ENCODE measurements at regions not wholly inside any gene's neighbourhood (a gene's known extent, or its start where the extent isn't known, plus 50 kb on each side); places are given as distances from the start of the nearest gene placed in this dataset.

GRCh38 chr20:26167499-26167898 is 470.8 kb upstream of the ZNF337 start:
- Histone ChIP-seq H3K4me3 (ENCODE audit: low read depth in 1 of 3, low read length in 3 of 3) (no peak overlapping the region), H3K36me3 (ENCODE audit: control insufficient read depth in 4 of 4, insufficient read depth in 3 of 4, low read depth in 1 of 4, low read length in 3 of 4) (no peaks in the 10 kb centered on the region), H3K4me1 (ENCODE audit: control insufficient read depth in 4 of 4, insufficient read depth in 4 of 4, low read length in 3 of 4) (no peaks in the 10 kb centered on the region), H3K27me3 (ENCODE audit: control insufficient read depth in 4 of 4, insufficient read depth in 4 of 4, low read length in 3 of 4) (no peaks in the 10 kb centered on the region), H3K27ac (ENCODE audit: low read depth in 1 of 2, low read length in 2 of 2) (no peak overlapping the region), H3K9ac (ENCODE audit: low read depth in 1 of 2, low read length in 2 of 2) (no peak overlapping the region), H3K9me3 (ENCODE audit: control insufficient read depth in 4 of 4, low read length in 3 of 4) (no peaks in the 10 kb centered on the region)
- TF ChIP-seq SP1 (IDR thresholded peaks at IDR 0.05) (no peak), ZBTB33 (IDR thresholded peaks at IDR 0.05) (no peak), CTCF (IDR thresholded peaks at IDR 0.05; ENCODE audit: low read depth, low read length, missing input control) (no peak), TAF1 (conservative IDR thresholded peaks at IDR 0.05) (no peak), RAD21 (IDR thresholded peaks at IDR 0.05) (no peak), HNF4A (conservative IDR thresholded peaks at IDR 0.05) (no peak), NR2F2 (IDR thresholded peaks at IDR 0.05) (no peak), ATF3 (IDR thresholded peaks at IDR 0.05) (no peak), JUND (IDR thresholded peaks at IDR 0.05) (no peak), FOXA1 (IDR thresholded peaks at IDR 0.05) (no peak), EGR1 (IDR thresholded peaks at IDR 0.05; ENCODE audit: low read depth in 2 of 2) (no peak), GABPA (IDR thresholded peaks at IDR 0.05 in 1 of 2, conservative IDR thresholded peaks at IDR 0.05 in 1 of 2) (no peak), REST (IDR thresholded peaks at IDR 0.05) (no peak)
- 66% methylated on average over 2 of the region's 2 CpGs for WGBS
- DNase-seq (ENCODE audit: low spot score): no peak

GRCh38 chr20:26163890-26164289 is 467.2 kb upstream of the ZNF337 start:
- Histone ChIP-seq H3K4me1 (ENCODE audit: control insufficient read depth in 4 of 4, insufficient read depth in 4 of 4, low read length in 3 of 4) (no peaks in the 10 kb centered on the region), H3K9ac (ENCODE audit: low read depth in 1 of 2, low read length in 2 of 2) (no peak overlapping the region), H3K4me3 (ENCODE audit: low read depth in 1 of 3, low read length in 3 of 3) (no peak overlapping the region), H3K27ac (ENCODE audit: low read depth in 1 of 2, low read length in 2 of 2) (no peak overlapping the region), H3K36me3 (ENCODE audit: control insufficient read depth in 4 of 4, insufficient read depth in 3 of 4, low read depth in 1 of 4, low read length in 3 of 4) (no peaks in the 10 kb centered on the region), H3K9me3 (ENCODE audit: control insufficient read depth in 4 of 4, low read length in 3 of 4) (no peaks in the 10 kb centered on the region), H3K27me3 (ENCODE audit: control insufficient read depth in 4 of 4, insufficient read depth in 4 of 4, low read length in 3 of 4) (no peaks in the 10 kb centered on the region)
- WGBS: 63% methylated on average over 2 of the region's 2 CpGs
- DNase-seq (ENCODE audit: low spot score): no peak
- TF ChIP-seq CTCF (IDR thresholded peaks at IDR 0.05; ENCODE audit: low read depth, low read length, missing input control): no peak
- no peak for TF ChIP-seq ZBTB33 (IDR thresholded peaks at IDR 0.05)
- no peak for TF ChIP-seq JUND (IDR thresholded peaks at IDR 0.05)
- TF ChIP-seq SP1 (IDR thresholded peaks at IDR 0.05): no peak
- TF ChIP-seq EGR1 (IDR thresholded peaks at IDR 0.05; ENCODE audit: low read depth in 2 of 2): no peak
- no peak for TF ChIP-seq HNF4A (conservative IDR thresholded peaks at IDR 0.05)
- no peak for TF ChIP-seq REST (IDR thresholded peaks at IDR 0.05)
- TF ChIP-seq FOXA1 (IDR thresholded peaks at IDR 0.05): no peak
- no peak for TF ChIP-seq GABPA (IDR thresholded peaks at IDR 0.05 in 1 of 2, conservative IDR thresholded peaks at IDR 0.05 in 1 of 2)
- no peak for TF ChIP-seq ATF3 (IDR thresholded peaks at IDR 0.05)
- TF ChIP-seq HNF4G (IDR thresholded peaks at IDR 0.05): no peak
